ENCODE measurements at regions not wholly inside any gene's neighbourhood (a gene's known extent, or its start where the extent isn't known, plus 50 kb on each side); places are given as distances from the start of the nearest gene placed in this dataset.

- TF ChIP-seq, protein P1, sequence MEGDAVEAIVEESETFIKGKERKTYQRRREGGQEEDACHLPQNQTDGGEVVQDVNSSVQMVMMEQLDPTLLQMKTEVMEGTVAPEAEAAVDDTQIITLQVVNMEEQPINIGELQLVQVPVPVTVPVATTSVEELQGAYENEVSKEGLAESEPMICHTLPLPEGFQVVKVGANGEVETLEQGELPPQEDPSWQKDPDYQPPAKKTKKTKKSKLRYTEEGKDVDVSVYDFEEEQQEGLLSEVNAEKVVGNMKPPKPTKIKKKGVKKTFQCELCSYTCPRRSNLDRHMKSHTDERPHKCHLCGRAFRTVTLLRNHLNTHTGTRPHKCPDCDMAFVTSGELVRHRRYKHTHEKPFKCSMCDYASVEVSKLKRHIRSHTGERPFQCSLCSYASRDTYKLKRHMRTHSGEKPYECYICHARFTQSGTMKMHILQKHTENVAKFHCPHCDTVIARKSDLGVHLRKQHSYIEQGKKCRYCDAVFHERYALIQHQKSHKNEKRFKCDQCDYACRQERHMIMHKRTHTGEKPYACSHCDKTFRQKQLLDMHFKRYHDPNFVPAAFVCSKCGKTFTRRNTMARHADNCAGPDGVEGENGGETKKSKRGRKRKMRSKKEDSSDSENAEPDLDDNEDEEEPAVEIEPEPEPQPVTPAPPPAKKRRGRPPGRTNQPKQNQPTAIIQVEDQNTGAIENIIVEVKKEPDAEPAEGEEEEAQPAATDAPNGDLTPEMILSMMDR (conservative IDR thresholded peaks at IDR 0.05 in 1 of 2, IDR thresholded peaks at IDR 0.05 in 1 of 2; ENCODE audit: low read depth in 1 of 2, low read length in 2 of 2), result no peak
- no peak for TF ChIP-seq EZH2 (IDR thresholded peaks at IDR 0.05; ENCODE audit: low read length, missing control alignments)
These were observed 65.6 kb upstream of the ETS2 start for GRCh38 chr21:38740090-38740489.

All from fibroblast of lung (primary cell).